Naive B cell (primary cell): ENCODE measurements at regions not wholly inside any gene's neighbourhood (a gene's known extent, or its start where the extent isn't known, plus 50 kb on each side); places are given as distances from the start of the nearest gene placed in this dataset.
A peak's percentile ranks its signal among the peaks of the same experiment; 100 is the strongest.
"Not testable (repeated sequence)": the region's sequence is repeated elsewhere in the genome, so short reads cannot be mapped to it uniquely, and the experiment has no call there.

ENCODE experiments used
- ATAC-seq, 2 donors: fragments of 150-1000 bp; cut with Tn5 transposase; 2 replicates each; pipeline ENCODE4 v1.10.0; 2021; ENCODE audit warnings: low read depth in 2 of 2, mild to moderate bottlenecking in 2 of 2, moderate library complexity in 2 of 2
- DNase-seq: peaks from one replicate; pipeline ENCODE4 v3.0.0; 2022
- H3K27ac Mint-ChIP-seq, 6 donors: one replicate each; pipeline ENCODE4 v1.8.0; 2020 to 2022; ENCODE audit warnings: mild to moderate bottlenecking in 6 of 6, mixed read lengths in 6 of 6, moderate library complexity in 5 of 6, inconsistent platforms in 2 of 6
- H3K27me3 Mint-ChIP-seq, 3 donors: one replicate each; pipeline ENCODE4 v1.8.0; 2021 to 2022; ENCODE audit warnings: mixed read lengths in 3 of 3, mild to moderate bottlenecking in 1 of 3
- H3K36me3 Mint-ChIP-seq, 2 donors: one replicate each; pipeline ENCODE4 v1.8.0; 2020 to 2022; ENCODE audit warnings: mixed read lengths in 2 of 2, inconsistent platforms in 1 of 2, mild to moderate bottlenecking in 1 of 2
- H3K4me1 Mint-ChIP-seq, 3 donors: one replicate each; pipeline ENCODE4 v1.8.0; 2020 to 2022; ENCODE audit warnings: mixed read lengths in 3 of 3, inconsistent platforms in 1 of 3, mild to moderate bottlenecking in 1 of 3, moderate library complexity in 1 of 3
- H3K4me3 Mint-ChIP-seq, 8 donors: one replicate each; pipeline ENCODE4 v1.8.0; 2020 to 2022; ENCODE audit warnings: mild to moderate bottlenecking in 8 of 8, mixed read lengths in 8 of 8, moderate library complexity in 8 of 8, inconsistent platforms in 2 of 8
- H3K9me3 Mint-ChIP-seq, 7 donors: one replicate each; pipeline ENCODE4 v1.8.0; 2020 to 2022; ENCODE audit warnings: mixed read lengths in 7 of 7, mild to moderate bottlenecking in 5 of 7, inconsistent platforms in 2 of 7, moderate library complexity in 1 of 7

DNA sequence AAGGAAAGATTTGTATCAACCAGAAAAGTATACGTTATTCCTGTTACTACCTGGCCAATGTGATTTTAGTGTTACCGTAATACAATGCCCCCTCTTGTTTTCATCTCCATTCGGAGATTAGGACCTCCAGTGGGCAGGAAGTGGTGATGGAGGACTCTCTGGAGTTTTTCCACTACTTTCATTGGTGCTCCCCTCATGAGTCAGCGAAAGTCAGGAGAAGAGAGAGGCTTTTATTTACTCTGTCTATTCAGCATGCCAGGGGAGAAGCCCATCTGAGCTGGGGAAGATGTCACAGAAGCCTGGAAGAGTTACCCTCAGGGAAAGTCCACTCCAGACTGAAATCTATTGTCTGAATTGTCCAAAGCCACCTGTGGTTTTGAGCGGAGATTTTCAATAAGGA, 88.2 kb upstream of the THUMPD2 start:
- no peaks in the 10 kb centered on the region for H3K27me3 Mint-ChIP-seq
- no peak overlapping the region for H3K27ac Mint-ChIP-seq
- peaks cover 0 to 7% of the 10 kb centered on the region in 2 donors for H3K36me3 Mint-ChIP-seq
- H3K4me3 Mint-ChIP-seq = no peak overlapping the region
- peaks cover 0 to 21% (median 6%) of the 10 kb centered on the region in 7 donors for H3K9me3 Mint-ChIP-seq
- DNase-seq = no peak
- H3K4me1 Mint-ChIP-seq = no peaks in the 10 kb centered on the region
- ATAC-seq = no peak

DNA sequence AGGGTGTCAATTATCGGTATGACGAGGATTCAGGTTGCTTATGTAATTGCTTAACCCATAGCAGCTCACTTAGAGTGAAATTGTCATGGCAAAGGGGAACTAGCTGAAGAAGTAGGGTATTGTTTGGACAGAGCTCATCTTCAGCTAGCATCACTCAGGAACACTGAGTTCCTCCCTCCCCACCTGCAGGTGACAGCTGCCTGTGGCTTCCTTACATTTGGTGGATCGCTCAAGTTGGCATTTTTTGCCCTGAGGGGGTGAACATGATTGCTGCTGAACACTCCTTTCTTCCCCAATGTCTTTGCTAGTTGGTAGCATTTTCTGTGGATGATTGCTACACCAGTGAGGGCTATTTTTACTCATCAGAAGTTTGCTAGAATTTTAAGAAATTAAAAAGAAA, 86.7 kb upstream of the THUMPD2 start:
- Mint-ChIP-seq H3K27me3 (no peaks in the 10 kb centered on the region), H3K4me1 (no peaks in the 10 kb centered on the region), H3K27ac (no peak overlapping the region), H3K36me3 (peaks cover 0 to 7% of the 10 kb centered on the region in 2 donors), H3K4me3 (no peak overlapping the region), H3K9me3 (peaks cover 0 to 21% (median 6%) of the 10 kb centered on the region in 7 donors)
- no peak for ATAC-seq
- no peak for DNase-seq

DNA sequence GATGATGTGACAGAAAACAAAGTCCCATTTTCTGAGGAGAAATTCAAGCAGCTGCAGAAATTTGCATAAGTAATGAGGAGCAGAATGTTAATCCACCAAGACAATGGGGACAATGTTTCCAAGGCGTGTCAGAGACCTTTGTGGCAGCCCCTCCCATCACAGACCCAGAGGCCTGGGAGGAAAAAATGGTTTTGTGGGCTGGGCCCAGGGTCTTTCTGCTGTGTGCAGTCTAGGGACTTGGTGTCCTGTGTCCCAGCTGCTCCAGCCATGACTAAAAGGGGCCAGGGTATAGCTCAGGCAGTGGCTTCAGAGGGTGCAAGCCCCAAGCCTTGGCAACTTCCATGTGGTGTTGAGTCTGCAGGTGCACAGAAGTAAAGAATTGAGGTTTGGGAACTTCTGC, 84.6 kb upstream of the THUMPD2 start:
- peaks cover 0 to 21% (median 6%) of the 10 kb centered on the region in 7 donors for H3K9me3 Mint-ChIP-seq
- DNase-seq, H3K36me3 Mint-ChIP-seq, H3K4me3 Mint-ChIP-seq, H3K4me1 Mint-ChIP-seq, H3K27ac Mint-ChIP-seq, ATAC-seq, H3K27me3 Mint-ChIP-seq: not testable (repeated sequence)

GRCh38 chr2:39860538-39860937, 81.5 kb upstream of the THUMPD2 start:
- Mint-ChIP-seq H3K4me1 (no peaks in the 10 kb centered on the region), H3K27ac (no peak overlapping the region), H3K36me3 (peaks cover 0 to 7% of the 10 kb centered on the region in 2 donors), H3K27me3 (no peaks in the 10 kb centered on the region), H3K9me3 (peaks cover 0 to 21% (median 6%) of the 10 kb centered on the region in 7 donors), H3K4me3 (no peak overlapping the region)
- ATAC-seq (no peak), DNase-seq (no peak)

GRCh38 chr2:39858677-39859076, 79.6 kb upstream of the THUMPD2 start:
- Mint-ChIP-seq H3K4me3 (no peak overlapping the region), H3K4me1 (peaks cover 0 to 5% (median 5%) of the 10 kb centered on the region in 3 donors), H3K27me3 (no peaks in the 10 kb centered on the region), H3K9me3 (peaks cover 0 to 12% (median 5%) of the 10 kb centered on the region in 7 donors), H3K27ac (no peak overlapping the region), H3K36me3 (peaks cover 0 to 7% of the 10 kb centered on the region in 2 donors)
- ATAC-seq (no peak), DNase-seq (no peak)

DNA sequence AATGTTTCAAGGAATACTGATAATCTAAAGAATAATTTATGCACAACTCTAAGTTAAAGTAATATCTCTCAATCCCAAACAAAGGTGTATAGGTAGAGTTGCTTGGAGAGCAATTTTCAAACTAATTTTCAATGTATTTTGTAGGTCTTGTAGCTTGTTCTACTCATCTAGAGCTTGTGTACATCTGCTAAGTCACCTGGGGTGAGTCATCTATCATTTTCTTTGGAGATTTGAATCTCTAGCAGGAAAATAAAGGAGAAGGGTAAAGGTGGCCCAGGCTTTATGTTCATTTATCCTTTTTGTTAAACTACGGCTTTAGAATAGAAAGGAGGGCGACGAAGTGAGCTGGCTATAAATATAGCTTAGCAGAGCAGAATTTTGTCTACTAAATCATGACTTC, 76.8 kb upstream of the THUMPD2 start:
- H3K27ac Mint-ChIP-seq = no peak overlapping the region
- no peaks in the 10 kb centered on the region for H3K36me3 Mint-ChIP-seq
- no peaks in the 10 kb centered on the region for H3K9me3 Mint-ChIP-seq
- no peak for ATAC-seq
- H3K27me3 Mint-ChIP-seq = no peaks in the 10 kb centered on the region
- no peak overlapping the region for H3K4me3 Mint-ChIP-seq
- DNase-seq = no peak
- peaks cover 4 to 18% (median 16%) of the 10 kb centered on the region in 3 donors for H3K4me1 Mint-ChIP-seq

DNA sequence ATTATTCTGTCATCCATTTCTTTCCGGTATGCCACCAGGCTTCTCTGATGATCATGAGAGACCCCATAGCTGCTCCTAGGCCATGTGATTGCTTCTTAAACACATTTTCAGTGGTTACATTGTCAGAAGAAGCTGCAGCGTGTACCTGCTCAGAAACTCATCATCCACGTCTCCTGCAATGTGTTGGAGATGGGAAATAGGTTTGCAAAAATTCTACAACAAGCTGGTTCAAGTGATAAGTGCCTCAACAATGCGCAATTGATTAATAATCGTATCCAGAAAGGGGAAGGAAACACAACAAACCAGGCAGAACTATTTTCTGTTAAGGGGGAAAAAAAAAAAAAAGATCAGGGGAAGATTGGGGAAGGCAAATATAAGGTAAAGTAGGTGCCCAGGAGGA, 75.7 kb upstream of the THUMPD2 start:
- Mint-ChIP-seq H3K9me3 (no peaks in the 10 kb centered on the region), H3K27me3 (no peaks in the 10 kb centered on the region), H3K4me1 (peaks cover 4 to 19% (median 16%) of the 10 kb centered on the region in 3 donors), H3K36me3 (no peaks in the 10 kb centered on the region), H3K27ac (peak overlapping the region in 1 of 6 donors; percentile 15), H3K4me3 (peak overlapping the region in 1 of 8 donors; percentile 21)
- peak in 1 of 2 donors; percentile 9 for ATAC-seq
- DNase-seq = no peak

DNA sequence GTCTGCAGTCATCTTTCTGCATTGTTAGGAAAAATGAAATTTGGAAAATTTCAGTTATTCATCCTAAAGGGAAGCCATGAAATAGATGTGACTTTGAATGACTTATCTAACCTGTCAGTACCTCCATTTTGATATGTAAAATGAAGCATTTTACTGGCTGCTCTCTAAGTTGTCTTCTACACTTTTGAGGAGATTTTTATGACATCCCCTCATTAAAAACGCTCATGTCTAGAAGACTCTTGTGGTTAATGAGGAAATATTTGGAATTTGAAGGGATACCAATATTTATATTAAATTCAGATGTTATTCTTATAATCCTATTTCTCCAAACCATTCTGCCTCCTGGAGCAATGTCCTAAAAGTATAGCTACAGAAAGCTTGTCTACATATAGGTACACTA, 73.8 kb upstream of the THUMPD2 start:
- ATAC-seq (no peak), DNase-seq (no peak)
- Mint-ChIP-seq H3K27ac (no peak overlapping the region), H3K9me3 (no peaks in the 10 kb centered on the region), H3K4me3 (no peak overlapping the region), H3K36me3 (no peaks in the 10 kb centered on the region), H3K4me1 (peaks cover 4 to 19% (median 16%) of the 10 kb centered on the region in 3 donors), H3K27me3 (no peaks in the 10 kb centered on the region)

DNA sequence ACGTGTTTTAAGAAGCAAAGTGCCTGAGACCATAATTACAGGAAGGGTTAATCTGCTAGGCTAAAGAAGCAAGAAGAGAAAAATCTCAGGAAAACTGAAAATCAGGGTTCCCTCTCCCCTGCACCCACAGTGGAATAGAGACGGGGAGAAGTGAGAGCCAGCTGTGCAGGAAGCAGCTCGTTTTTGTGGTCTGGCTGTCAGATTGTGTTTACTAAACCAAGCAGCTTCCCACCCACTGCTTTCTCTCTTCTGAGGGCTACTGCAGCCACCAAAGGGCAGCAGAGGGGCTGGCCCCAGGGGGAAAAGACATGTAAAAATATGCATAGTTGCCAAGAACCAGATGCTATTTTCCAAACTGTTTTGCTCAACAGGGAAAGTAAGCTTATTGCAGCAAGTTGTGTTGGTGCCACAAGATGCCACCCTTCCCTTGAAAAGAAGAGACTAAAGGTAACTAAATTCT, 72.6 kb upstream of the THUMPD2 start:
- no peaks in the 10 kb centered on the region for H3K27me3 Mint-ChIP-seq
- peaks cover 4 to 19% (median 16%) of the 10 kb centered on the region in 3 donors for H3K4me1 Mint-ChIP-seq
- DNase-seq = no peak
- H3K4me3 Mint-ChIP-seq = peak overlapping the region in 3 of 8 donors; percentile 22 to 66 (median 53)
- no peaks in the 10 kb centered on the region for H3K36me3 Mint-ChIP-seq
- peak in 1 of 2 donors; percentile 52 for ATAC-seq
- H3K9me3 Mint-ChIP-seq = no peaks in the 10 kb centered on the region
- peak overlapping the region in 1 of 6 donors; percentile 58 for H3K27ac Mint-ChIP-seq

- Mint-ChIP-seq H3K27ac (no peak overlapping the region), H3K4me3 (peak overlapping the region in 3 of 8 donors; percentile 22 to 66 (median 53)), H3K4me1 (peaks cover 4 to 19% (median 16%) of the 10 kb centered on the region in 3 donors), H3K27me3 (no peaks in the 10 kb centered on the region), H3K36me3 (no peaks in the 10 kb centered on the region), H3K9me3 (no peaks in the 10 kb centered on the region)
- ATAC-seq (no peak), DNase-seq (no peak)
Observed at GRCh38 chr2:39851251-39851650, 72.2 kb upstream of the THUMPD2 start.

GRCh38 chr2:39849982-39850526, 71.0 kb upstream of the THUMPD2 start:
- Mint-ChIP-seq H3K27ac (peak overlapping the region in 1 of 6 donors; percentile 23), H3K9me3 (no peaks in the 10 kb centered on the region), H3K4me1 (peaks cover 4 to 19% (median 16%) of the 10 kb centered on the region in 3 donors), H3K36me3 (no peaks in the 10 kb centered on the region), H3K27me3 (no peaks in the 10 kb centered on the region), H3K4me3 (no peak overlapping the region)
- ATAC-seq (no peak), DNase-seq (no peak)

DNA sequence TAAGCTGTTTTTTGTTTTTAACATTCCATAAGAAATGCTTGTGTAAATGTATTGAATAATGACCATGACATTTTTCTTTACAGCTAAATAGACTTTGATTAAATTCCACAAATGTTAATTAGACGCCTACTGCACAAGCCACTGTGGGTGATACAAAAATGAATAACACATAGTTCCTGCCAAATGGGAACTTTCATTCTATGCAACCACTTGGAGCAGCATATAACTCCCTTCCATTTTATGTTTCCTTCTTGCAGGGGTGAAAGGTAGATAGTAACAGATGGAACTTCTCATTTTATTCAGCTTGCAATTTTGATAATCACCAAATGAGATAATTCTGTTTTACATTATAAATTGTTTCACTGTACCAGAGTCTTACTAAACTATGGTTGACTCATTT, 70.0 kb upstream of the THUMPD2 start:
- Mint-ChIP-seq H3K36me3 (no peaks in the 10 kb centered on the region), H3K4me1 (peaks cover 4 to 14% (median 11%) of the 10 kb centered on the region in 3 donors), H3K27me3 (no peaks in the 10 kb centered on the region), H3K4me3 (no peak overlapping the region), H3K27ac (no peak overlapping the region), H3K9me3 (peaks cover 0 to 3% (median 0%) of the 10 kb centered on the region in 7 donors)
- DNase-seq = no peak
- no peak for ATAC-seq

- Mint-ChIP-seq H3K4me1 (no peaks in the 10 kb centered on the region), H3K27ac (no peak overlapping the region), H3K9me3 (peaks cover 0 to 3% (median 0%) of the 10 kb centered on the region in 7 donors), H3K36me3 (no peaks in the 10 kb centered on the region), H3K27me3 (no peaks in the 10 kb centered on the region), H3K4me3 (no peak overlapping the region)
- DNase-seq = no peak
- no peak for ATAC-seq
Observed at GRCh38 chr2:39845460-39846146, 66.5 kb upstream of the THUMPD2 start.

GRCh38 chr2:39839261-39839848, 60.3 kb upstream of the THUMPD2 start:
- ATAC-seq = no peak
- no peaks in the 10 kb centered on the region for H3K4me1 Mint-ChIP-seq
- peaks cover 0 to 29% (median 16%) of the 10 kb centered on the region in 7 donors for H3K9me3 Mint-ChIP-seq
- DNase-seq = no peak
- no peak overlapping the region for H3K27ac Mint-ChIP-seq
- peak overlapping the region in 1 of 8 donors; percentile 45 for H3K4me3 Mint-ChIP-seq
- H3K36me3 Mint-ChIP-seq = no peaks in the 10 kb centered on the region
- no peaks in the 10 kb centered on the region for H3K27me3 Mint-ChIP-seq
